GM19035 (cell line): ENCODE measurements at regions not wholly inside any gene's neighbourhood (a gene's known extent, or its start where the extent isn't known, plus 50 kb on each side); places are given as distances from the start of the nearest gene placed in this dataset.

ENCODE experiments used
- ATAC-seq: cut with Tn5 transposase; IDR thresholded peaks from one replicate; pipeline ENCODE4 v1.9.1; 2021; ENCODE audit not compliant: unreplicated experiment

GRCh38 chr11:15764326-15764725 is 592.0 kb downstream of the SOX6 start:
- no peak for ATAC-seq

- no peak for ATAC-seq
Observed at GRCh38 chr11:15764948-15765347, 591.4 kb downstream of the SOX6 start.

- ATAC-seq, result no peak
Observed at GRCh38 chr11:15765530-15765929, 590.8 kb downstream of the SOX6 start.

- ATAC-seq, result no peak
Observed at GRCh38 chr11:15768321-15768720, 588.0 kb downstream of the SOX6 start.

GRCh38 chr11:15769203-15769602 is 587.1 kb downstream of the SOX6 start:
- ATAC-seq, result no peak

- ATAC-seq, result no peak
Observed at GRCh38 chr11:15770798-15771414, 585.4 kb downstream of the SOX6 start.

- no peak for ATAC-seq
Observed at GRCh38 chr11:15772547-15772946, 583.8 kb downstream of the SOX6 start.

- no peak for ATAC-seq
Observed at GRCh38 chr11:15772981-15773380, 583.4 kb downstream of the SOX6 start.

GRCh38 chr11:15773476-15774387 is 582.6 kb downstream of the SOX6 start:
- ATAC-seq, result no peak

GRCh38 chr11:15774388-15774939 is 581.9 kb downstream of the SOX6 start:
- no peak for ATAC-seq

- ATAC-seq, result no peak
Observed at GRCh38 chr11:15775015-15775541, 581.3 kb downstream of the SOX6 start.

GRCh38 chr11:15775797-15776196 is 580.5 kb downstream of the SOX6 start:
- no peak for ATAC-seq

GRCh38 chr11:15776366-15776765 is 580.0 kb downstream of the SOX6 start:
- no peak for ATAC-seq

GRCh38 chr11:15779518-15779917 is 576.8 kb downstream of the SOX6 start:
- ATAC-seq, result no peak

- ATAC-seq, result no peak
Observed at GRCh38 chr11:15780382-15780781, 576.0 kb downstream of the SOX6 start.

- ATAC-seq, result no peak
Observed at GRCh38 chr11:15780837-15781236, 575.5 kb downstream of the SOX6 start.

- ATAC-seq, result no peak
Observed at GRCh38 chr11:15783619-15784018, 572.7 kb downstream of the SOX6 start.

- no peak for ATAC-seq
Observed at GRCh38 chr11:15793043-15793996, 563.0 kb downstream of the SOX6 start.

GRCh38 chr11:15794361-15795150 is 561.8 kb downstream of the SOX6 start:
- no peak for ATAC-seq

GRCh38 chr11:15795378-15795777 is 561.0 kb downstream of the SOX6 start:
- no peak for ATAC-seq
